ENCODE measurements at regions not wholly inside any gene's neighbourhood (a gene's known extent, or its start where the extent isn't known, plus 50 kb on each side); places are given as distances from the start of the nearest gene placed in this dataset.
"Not testable (repeated sequence)": the region's sequence is repeated elsewhere in the genome, so short reads cannot be mapped to it uniquely, and the experiment has no call there.

GRCh38 chr12:131226345-131227265 is 272.9 kb downstream of the ADGRD1 start:
- WGBS, 2 donors, result 67 to 74% methylated on average over 12 of the region's 12 CpGs
- no peaks in the 10 kb centered on the region for H3K36me3 ChIP-seq
- H3K27ac ChIP-seq, result no peak overlapping the region
- no peak overlapping the region for H3K4me3 ChIP-seq
- no peak for TF ChIP-seq POLR2AphosphoS5 (IDR thresholded peaks at IDR 0.05)
- no peak for TF ChIP-seq EP300 (IDR thresholded peaks at IDR 0.05)
- no peak for TF ChIP-seq POLR2A (IDR thresholded peaks at IDR 0.05)
- TF ChIP-seq, protein P1, sequence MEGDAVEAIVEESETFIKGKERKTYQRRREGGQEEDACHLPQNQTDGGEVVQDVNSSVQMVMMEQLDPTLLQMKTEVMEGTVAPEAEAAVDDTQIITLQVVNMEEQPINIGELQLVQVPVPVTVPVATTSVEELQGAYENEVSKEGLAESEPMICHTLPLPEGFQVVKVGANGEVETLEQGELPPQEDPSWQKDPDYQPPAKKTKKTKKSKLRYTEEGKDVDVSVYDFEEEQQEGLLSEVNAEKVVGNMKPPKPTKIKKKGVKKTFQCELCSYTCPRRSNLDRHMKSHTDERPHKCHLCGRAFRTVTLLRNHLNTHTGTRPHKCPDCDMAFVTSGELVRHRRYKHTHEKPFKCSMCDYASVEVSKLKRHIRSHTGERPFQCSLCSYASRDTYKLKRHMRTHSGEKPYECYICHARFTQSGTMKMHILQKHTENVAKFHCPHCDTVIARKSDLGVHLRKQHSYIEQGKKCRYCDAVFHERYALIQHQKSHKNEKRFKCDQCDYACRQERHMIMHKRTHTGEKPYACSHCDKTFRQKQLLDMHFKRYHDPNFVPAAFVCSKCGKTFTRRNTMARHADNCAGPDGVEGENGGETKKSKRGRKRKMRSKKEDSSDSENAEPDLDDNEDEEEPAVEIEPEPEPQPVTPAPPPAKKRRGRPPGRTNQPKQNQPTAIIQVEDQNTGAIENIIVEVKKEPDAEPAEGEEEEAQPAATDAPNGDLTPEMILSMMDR (IDR thresholded peaks at IDR 0.05), result no peak
- peaks cover 0 to 4% (median 0%) of the 10 kb centered on the region in 4 donors for H3K4me1 ChIP-seq
- DNase-seq, result peak; percentile 52
- H3K9me3 ChIP-seq, result no peaks in the 10 kb centered on the region
- intact Hi-C loops (cut with DNase I), result no loop called here
- H3K27me3 ChIP-seq, result peaks cover 0 to 40% (median 6%) of the 10 kb centered on the region in 3 donors

DNA sequence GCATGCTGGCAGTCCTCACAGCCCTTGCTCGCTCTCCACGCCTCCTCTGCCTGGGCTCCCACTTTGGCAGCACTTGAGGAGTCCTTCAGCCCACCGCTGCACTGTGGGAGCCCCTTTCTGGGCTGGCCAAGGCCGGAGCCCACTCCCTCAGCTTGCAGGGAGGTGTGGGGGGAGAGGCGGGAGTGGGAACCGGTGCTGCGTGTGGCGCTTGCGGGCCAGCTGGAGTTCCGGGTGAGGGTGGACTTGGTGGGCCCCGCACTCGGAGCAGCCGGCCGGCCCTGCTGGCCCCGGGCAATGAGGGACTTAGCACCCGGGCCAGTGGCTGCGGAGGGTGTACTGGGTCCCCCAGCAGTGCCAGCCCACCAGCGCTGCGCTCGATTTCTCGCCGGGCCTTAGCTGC is 273.9 kb downstream of the ADGRD1 start:
- H3K4me3 ChIP-seq; intact Hi-C loops (cut with DNase I); H3K27ac ChIP-seq; H3K4me1 ChIP-seq; DNase-seq; H3K36me3 ChIP-seq; H3K9me3 ChIP-seq: not testable (repeated sequence)
- H3K27me3 ChIP-seq, result peaks cover 0 to 30% (median 6%) of the 10 kb centered on the region in 3 donors
- WGBS, 2 donors, result 96 to 97% methylated on average over 22 of the region's 22 CpGs

- DNase-seq; H3K4me1 ChIP-seq; H3K36me3 ChIP-seq; H3K9me3 ChIP-seq; H3K27ac ChIP-seq; intact Hi-C loops (cut with DNase I); H3K4me3 ChIP-seq: not testable (repeated sequence)
- WGBS, 2 donors, result 70 to 85% methylated on average over 5 of the region's 7 CpGs
- peaks cover 0 to 21% (median 0%) of the 10 kb centered on the region in 3 donors for H3K27me3 ChIP-seq
Measured at GRCh38 chr12:131229079-131229425, 275.3 kb downstream of the ADGRD1 start.

- Histone ChIP-seq H3K36me3 (no peaks in the 10 kb centered on the region), H3K27ac (no peak overlapping the region), H3K4me3 (no peak overlapping the region), H3K9me3 (peaks cover 0 to 4% (median 0%) of the 10 kb centered on the region in 4 donors), H3K27me3 (peaks cover 0 to 21% (median 0%) of the 10 kb centered on the region in 3 donors), H3K4me1 (peaks cover 0 to 4% (median 0%) of the 10 kb centered on the region in 4 donors)
- no peak for DNase-seq
- intact Hi-C loops (cut with DNase I), result no loop called here
- TF ChIP-seq EP300 (IDR thresholded peaks at IDR 0.05) (no peak), POLR2AphosphoS5 (IDR thresholded peaks at IDR 0.05) (peak in 2 of 4 donors; percentile 39 to 46)
- 29% methylated on average over 17 of the region's 17 CpGs for WGBS, 2 donors
Measured at GRCh38 chr12:131229426-131230339, 276.0 kb downstream of the ADGRD1 start.

DNA sequence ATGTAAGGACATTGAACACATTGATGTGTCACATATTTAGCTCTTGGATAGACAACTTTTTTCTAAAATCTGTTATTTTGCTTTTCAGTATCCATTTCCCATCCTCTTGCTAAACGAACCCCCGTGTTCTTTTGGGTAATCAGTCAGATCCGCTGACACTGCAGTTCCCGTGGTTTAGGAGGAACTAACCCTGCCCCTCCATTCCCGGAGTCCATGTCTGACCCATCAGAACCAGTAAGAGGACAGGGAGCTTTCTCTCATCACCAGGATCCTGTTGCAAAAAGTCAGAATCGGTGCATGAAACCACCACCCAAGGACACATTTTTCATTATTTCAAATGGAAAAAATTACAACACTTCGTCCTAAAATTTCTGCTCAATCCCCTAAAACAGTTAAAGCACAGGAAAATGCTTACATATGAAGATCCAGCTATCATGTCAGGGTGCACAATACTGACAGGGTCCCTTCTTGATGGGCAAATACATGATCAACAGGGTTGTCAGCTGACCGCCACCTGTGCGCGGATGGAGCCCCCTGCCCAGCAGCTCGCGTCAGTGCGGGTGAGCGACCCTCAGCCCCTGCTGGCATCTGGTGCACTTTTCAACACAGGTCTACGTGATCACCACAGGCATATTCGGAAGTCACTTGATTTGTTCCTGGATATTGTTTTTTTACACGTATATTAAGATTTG is 276.8 kb downstream of the ADGRD1 start:
- DNase-seq, result peak; percentile 66
- H3K9me3 ChIP-seq, result peaks cover 0 to 4% (median 0%) of the 10 kb centered on the region in 4 donors
- WGBS, 2 donors, result 67 to 84% methylated on average over 17 of the region's 17 CpGs

More for the DNA sequence above, 276.8 kb downstream of the ADGRD1 start:
- H3K4me1 ChIP-seq, result peaks cover 0 to 4% (median 0%) of the 10 kb centered on the region in 4 donors
- H3K36me3 ChIP-seq, result no peaks in the 10 kb centered on the region
- intact Hi-C loops (cut with DNase I), result no loop called here
- TF ChIP-seq EP300 (IDR thresholded peaks at IDR 0.05), result no peak
- TF ChIP-seq, protein P1 (IDR thresholded peaks at IDR 0.05), result no peak
- TF ChIP-seq POLR2A (IDR thresholded peaks at IDR 0.05), result no peak
- H3K4me3 ChIP-seq, result no peak overlapping the region
- H3K27me3 ChIP-seq, result peaks cover 0 to 21% (median 0%) of the 10 kb centered on the region in 3 donors
- no peak overlapping the region for H3K27ac ChIP-seq
